ENCODE measurements at regions not wholly inside any gene's neighbourhood (a gene's known extent, or its start where the extent isn't known, plus 50 kb on each side); places are given as distances from the start of the nearest gene placed in this dataset.
A peak's percentile ranks its signal among the peaks of the same experiment; 100 is the strongest.

GRCh38 chr20:11686195-11686594 is 231.5 kb upstream of the BTBD3 start:
- POLR2A ChIA-PET, result no interaction called here
- CTCF ChIA-PET, result no interaction called here
- no peaks in the 10 kb centered on the region for H3K36me3 ChIP-seq (ENCODE audit: control insufficient read depth, insufficient read depth, low read length)
- H3K4me3 ChIP-seq (ENCODE audit: low read depth in 2 of 2, low read length in 2 of 2), result no peak overlapping the region
- no peak for ATAC-seq
- in situ Hi-C loops (cut with HindIII; ENCODE audit: low pct_unique_long_range_greater_than_20kb, low sequenced_read_pairs), result no loop called here
- no peak for DNase-seq (ENCODE audit: low read depth, low spot score)
- no peaks in the 10 kb centered on the region for H3K4me1 ChIP-seq (ENCODE audit: control insufficient read depth, insufficient read depth, low read length)
- intact Hi-C loops (cut with micrococcal nuclease; ENCODE audit: unreplicated experiment), result no loop called here
- no peaks in the 10 kb centered on the region for H3K9me3 ChIP-seq (ENCODE audit: control insufficient read depth, insufficient read depth, low read depth, low read length)
- H3K27ac ChIP-seq (ENCODE audit: low read length), result no peak overlapping the region
- no peak for TF ChIP-seq POLR2AphosphoS5 (IDR thresholded peaks at IDR 0.05; ENCODE audit: low read depth, low read length)
- no peak for TF ChIP-seq SIN3A (IDR thresholded peaks at IDR 0.05; ENCODE audit: borderline replicate concordance, insufficient read depth, low read depth, low read length)
- no TSS peak for BruUV-seq (replicated peaks)
- peaks cover 2% of the 10 kb centered on the region; the same call in 1 of the 2 replicates for H3K27me3 ChIP-seq (ENCODE audit: control insufficient read depth, insufficient read depth, low read length)

GRCh38 chr20:11686820-11687543 is 230.7 kb upstream of the BTBD3 start:
- H3K36me3 ChIP-seq (ENCODE audit: control insufficient read depth, insufficient read depth, low read length), result no peaks in the 10 kb centered on the region
- ChIA-PET CTCF (no interaction called here), POLR2A (no interaction called here)
- DNase-seq (ENCODE audit: low read depth, low spot score) (no peak), ATAC-seq (peak; percentile 60; the same call in 1 of the 2 replicates)
- intact Hi-C loops (cut with micrococcal nuclease; ENCODE audit: unreplicated experiment), result no loop called here
- in situ Hi-C loops (cut with HindIII; ENCODE audit: low pct_unique_long_range_greater_than_20kb, low sequenced_read_pairs), result no loop called here
- no peaks in the 10 kb centered on the region for H3K4me1 ChIP-seq (ENCODE audit: control insufficient read depth, insufficient read depth, low read length)
- no peak overlapping the region for H3K27ac ChIP-seq (ENCODE audit: low read length)
- peak overlapping the region; percentile 23 to 41 for H3K4me3 ChIP-seq (ENCODE audit: low read depth in 2 of 2, low read length in 2 of 2)
- H3K9me3 ChIP-seq (ENCODE audit: control insufficient read depth, insufficient read depth, low read depth, low read length), result no peaks in the 10 kb centered on the region
- no TSS peak for BruUV-seq (replicated peaks)
- TF ChIP-seq SIN3A (IDR thresholded peaks at IDR 0.05; ENCODE audit: borderline replicate concordance, insufficient read depth, low read depth, low read length), result no peak
- TF ChIP-seq POLR2AphosphoS5 (IDR thresholded peaks at IDR 0.05; ENCODE audit: low read depth, low read length), result no peak
- TF ChIP-seq TCF7L2 (IDR thresholded peaks at IDR 0.05; ENCODE audit: low read depth, low read length), result no peak
- no peak for TF ChIP-seq REST (IDR thresholded peaks at IDR 0.05; ENCODE audit: insufficient read depth in 1 of 2, low read depth in 2 of 2, low read length in 1 of 2)
- TF ChIP-seq CTCF (IDR thresholded peaks at IDR 0.05), result no peak
- peaks cover 2% of the 10 kb centered on the region; the same call in 1 of the 2 replicates for H3K27me3 ChIP-seq (ENCODE audit: control insufficient read depth, insufficient read depth, low read length)

Measured in Panc1 (cell line).